SU-DHL-6 (cell line): ENCODE measurements at regions not wholly inside any gene's neighbourhood (a gene's known extent, or its start where the extent isn't known, plus 50 kb on each side); places are given as distances from the start of the nearest gene placed in this dataset.

Source experiments
- H2AFZ ChIP-seq: fragments of 200-600 bp; sonication (generic); 2 replicates; pipeline ENCODE4 v1.6.1; 2014; ENCODE audit warnings: low read depth, mild to moderate bottlenecking, moderate library complexity, mixed read lengths, antibody characterized with exemption, low read length; ENCODE audit not compliant: severe bottlenecking
- H3F3A ChIP-seq: fragments of 200-600 bp; shearing (Covaris generic); 2 replicates; pipeline ENCODE4 v1.6.0; 2016; ENCODE audit warnings: antibody characterized with exemption, mild to moderate bottlenecking; ENCODE audit not compliant: insufficient read depth
- H3K27ac ChIP-seq: fragments of 200-600 bp; sonication (generic); 2 replicates; pipeline ENCODE4 v1.5.1; 2016; ENCODE audit warnings: low read depth, mild to moderate bottlenecking, low read length, moderate library complexity, mixed read lengths
- H3K27me3 ChIP-seq: fragments of 200-600 bp; sonication (generic), shearing (Covaris generic); 2 replicates; pipeline ENCODE4 v1.6.0; 2014; ENCODE audit warnings: mild to moderate bottlenecking, low read length
- H3K36me3 ChIP-seq: fragments of 200-600 bp; sonication (generic); 2 replicates; pipeline ENCODE4 v1.6.1; 2014; ENCODE audit warnings: mild to moderate bottlenecking, low read length, mixed read lengths
- H3K4me2 ChIP-seq: fragments of 300-600, 200-600 bp; shearing (Covaris generic), sonication (generic); 2 replicates; pipeline ENCODE4 v1.6.0; 2014; ENCODE audit warnings: low read length, low read depth, mild to moderate bottlenecking; ENCODE audit not compliant: poor library complexity, severe bottlenecking
- H3K4me3 ChIP-seq: fragments of 200-600 bp; sonication (generic); 2 replicates; pipeline ENCODE4 v1.5.1; 2014; ENCODE audit warnings: antibody characterized with exemption, low read length, mild to moderate bottlenecking, mixed read lengths; ENCODE audit not compliant: insufficient read depth, poor library complexity, severe bottlenecking
- H3K79me2 ChIP-seq: fragments of 200-600 bp; sonication (generic); 2 replicates; pipeline ENCODE4 v1.6.1; 2014; ENCODE audit warnings: mild to moderate bottlenecking, low read length, moderate library complexity; ENCODE audit not compliant: insufficient read depth
- H3K9ac ChIP-seq: fragments of 200-600 bp; sonication (generic); 2 replicates; pipeline ENCODE4 v1.7.0; 2014; ENCODE audit warnings: mild to moderate bottlenecking, low read length
- H3K9me2 ChIP-seq: fragments of 200-600 bp; sonication (generic); replicated peaks from 2 replicates; pipeline ENCODE4 v1.6.1; 2014; ENCODE audit warnings: low read length; ENCODE audit not compliant: insufficient read depth
- H3K9me3 ChIP-seq: fragments of 200-600 bp; sonication (generic); 2 replicates; pipeline ENCODE4 v1.6.1; 2014; ENCODE audit warnings: low read length, mixed read lengths; ENCODE audit not compliant: insufficient read depth
- H4K20me1 ChIP-seq: fragments of 200-600 bp; sonication (generic); 2 replicates; pipeline ENCODE4 v1.6.1; 2014; ENCODE audit warnings: low read depth, mild to moderate bottlenecking, antibody characterized with exemption, low read length, moderate library complexity, mixed read lengths
- EZH2phosphoT487 ChIP-seq: fragments of 200-600 bp; sonication (generic), shearing (Covaris generic); conservative IDR thresholded peaks from 2 replicates; pipeline ENCODE4 v1.6.1; 2018; ENCODE audit warnings: mild to moderate bottlenecking, antibody characterized with exemption, low read length, moderate library complexity, mixed read lengths
- TF ChIP-seq, protein P1 (sequence below): fragments of 200-600 bp; sonication (generic); IDR thresholded peaks from one replicate; pipeline ENCODE4 v1.5.1; 2017; ENCODE audit warnings: antibody characterized with exemption, mild to moderate bottlenecking, low read length, moderate library complexity; ENCODE audit not compliant: insufficient read depth, poor library complexity, severe bottlenecking

DNA sequence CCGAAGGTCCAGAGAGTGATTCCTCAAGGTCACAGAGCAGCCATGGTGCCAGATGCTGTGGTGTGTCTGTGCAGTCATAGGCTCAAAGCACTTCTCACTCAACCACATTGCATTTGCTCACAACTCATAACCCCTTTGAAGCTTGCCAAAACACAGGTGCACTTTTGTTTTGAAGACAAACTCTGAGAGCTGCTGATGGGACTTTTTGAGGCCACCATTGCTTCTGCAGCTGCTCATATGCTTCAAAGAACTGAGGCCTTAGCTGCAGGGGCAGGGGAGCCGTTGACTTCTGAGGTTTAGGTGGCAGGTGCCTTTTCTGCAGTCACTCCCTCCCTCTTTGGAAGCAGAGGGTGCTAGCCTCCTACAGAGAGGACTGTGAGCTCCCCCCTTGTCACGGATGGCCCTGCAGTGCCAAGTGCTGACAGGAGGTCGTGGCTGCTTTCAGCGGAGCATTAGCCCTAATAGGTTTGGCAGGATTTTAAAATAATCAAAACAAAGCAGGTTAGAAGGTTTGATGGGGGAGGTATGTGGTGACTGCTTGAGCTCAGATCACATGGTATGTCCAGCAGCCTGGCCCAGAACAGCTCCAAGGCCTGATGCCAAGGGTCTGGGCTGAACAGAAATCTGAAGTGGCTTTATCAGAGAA lies 232.1 kb downstream of the MAN2A1 start:
- no peaks in the 10 kb centered on the region for H3F3A ChIP-seq
- H3K27me3 ChIP-seq, result no peaks in the 10 kb centered on the region
- no peak overlapping the region for H2AFZ ChIP-seq
- H3K9ac ChIP-seq, result no peak overlapping the region
- no peaks in the 10 kb centered on the region for H3K79me2 ChIP-seq
- no peaks in the 10 kb centered on the region for H4K20me1 ChIP-seq
- no peak overlapping the region for H3K4me2 ChIP-seq
- H3K27ac ChIP-seq, result no peak overlapping the region
- TF ChIP-seq, protein P1, sequence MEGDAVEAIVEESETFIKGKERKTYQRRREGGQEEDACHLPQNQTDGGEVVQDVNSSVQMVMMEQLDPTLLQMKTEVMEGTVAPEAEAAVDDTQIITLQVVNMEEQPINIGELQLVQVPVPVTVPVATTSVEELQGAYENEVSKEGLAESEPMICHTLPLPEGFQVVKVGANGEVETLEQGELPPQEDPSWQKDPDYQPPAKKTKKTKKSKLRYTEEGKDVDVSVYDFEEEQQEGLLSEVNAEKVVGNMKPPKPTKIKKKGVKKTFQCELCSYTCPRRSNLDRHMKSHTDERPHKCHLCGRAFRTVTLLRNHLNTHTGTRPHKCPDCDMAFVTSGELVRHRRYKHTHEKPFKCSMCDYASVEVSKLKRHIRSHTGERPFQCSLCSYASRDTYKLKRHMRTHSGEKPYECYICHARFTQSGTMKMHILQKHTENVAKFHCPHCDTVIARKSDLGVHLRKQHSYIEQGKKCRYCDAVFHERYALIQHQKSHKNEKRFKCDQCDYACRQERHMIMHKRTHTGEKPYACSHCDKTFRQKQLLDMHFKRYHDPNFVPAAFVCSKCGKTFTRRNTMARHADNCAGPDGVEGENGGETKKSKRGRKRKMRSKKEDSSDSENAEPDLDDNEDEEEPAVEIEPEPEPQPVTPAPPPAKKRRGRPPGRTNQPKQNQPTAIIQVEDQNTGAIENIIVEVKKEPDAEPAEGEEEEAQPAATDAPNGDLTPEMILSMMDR, result no peak
- 0 out of 2 replicates have a peak, but pooled peaks cover 3% of the 10 kb centered on the region for H3K9me2 ChIP-seq
- H3K4me3 ChIP-seq, result no peak overlapping the region
- no peaks in the 10 kb centered on the region for H3K9me3 ChIP-seq
- H3K36me3 ChIP-seq, result no peaks in the 10 kb centered on the region

- H3K27ac ChIP-seq, result no peak overlapping the region
- no peaks in the 10 kb centered on the region for H3K36me3 ChIP-seq
- H3K4me2 ChIP-seq, result no peak overlapping the region
- no peak overlapping the region for H2AFZ ChIP-seq
- H3K27me3 ChIP-seq, result no peaks in the 10 kb centered on the region
- H3K4me3 ChIP-seq, result no peak overlapping the region
- no peak for TF ChIP-seq EZH2phosphoT487
- TF ChIP-seq, protein P1, result no peak
- no peaks in the 10 kb centered on the region for H4K20me1 ChIP-seq
- 0 out of 2 replicates have a peak, but pooled peaks cover 3% of the 10 kb centered on the region for H3K9me2 ChIP-seq
- no peaks in the 10 kb centered on the region for H3K79me2 ChIP-seq
- H3K9me3 ChIP-seq, result no peaks in the 10 kb centered on the region
- H3F3A ChIP-seq, result no peaks in the 10 kb centered on the region
- no peak overlapping the region for H3K9ac ChIP-seq
Observed at GRCh38 chr5:109922381-109922995, 232.8 kb downstream of the MAN2A1 start.

DNA sequence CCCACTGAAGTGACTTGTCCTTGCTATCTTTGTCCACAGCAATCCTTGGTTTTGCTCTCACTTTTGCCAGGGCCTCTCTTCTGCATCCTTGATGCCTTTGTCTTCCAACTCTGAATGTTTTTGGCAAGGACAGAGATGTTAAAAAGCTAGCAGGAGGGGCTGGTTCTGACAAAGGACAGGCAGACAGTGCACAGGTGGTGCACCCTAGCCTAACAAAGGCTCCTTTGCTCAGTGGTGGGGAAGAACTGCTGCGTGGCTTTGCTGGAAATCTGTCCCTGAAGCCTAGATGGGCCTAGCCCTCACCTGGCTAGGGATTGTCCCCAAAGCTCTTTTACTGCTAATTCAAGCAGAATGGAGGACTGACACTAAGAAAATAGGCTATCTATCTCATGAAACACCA lies 233.5 kb downstream of the MAN2A1 start:
- no peak overlapping the region for H3K27ac ChIP-seq
- TF ChIP-seq, protein P1, result no peak
- TF ChIP-seq EZH2phosphoT487, result no peak
- no peaks in the 10 kb centered on the region for H3K27me3 ChIP-seq
- H3F3A ChIP-seq, result no peaks in the 10 kb centered on the region
- no peak overlapping the region for H2AFZ ChIP-seq
- no peaks in the 10 kb centered on the region for H3K36me3 ChIP-seq
- no peaks in the 10 kb centered on the region for H3K79me2 ChIP-seq
- no peak overlapping the region for H3K9ac ChIP-seq
- H3K9me2 ChIP-seq, result 0 out of 2 replicates have a peak, but pooled peaks cover 3% of the 10 kb centered on the region
- no peaks in the 10 kb centered on the region for H3K9me3 ChIP-seq
- H3K4me2 ChIP-seq, result no peak overlapping the region
- H3K4me3 ChIP-seq, result no peak overlapping the region
- H4K20me1 ChIP-seq, result no peaks in the 10 kb centered on the region
